MCF 10A (cell line): ENCODE measurements at regions not wholly inside any gene's neighbourhood (a gene's known extent, or its start where the extent isn't known, plus 50 kb on each side); places are given as distances from the start of the nearest gene placed in this dataset.

Experiments
- BruUV-seq: library from RNA; stranded (reverse); fragments of 400-500 nt; replicated peaks from 2 replicates; lab custom pipeline; 2021; lab: Mats Ljungman, UMichigan
- CTCF ChIA-PET: fragments of 300-600 bp; sonication (Branson Sonifier 250); formaldehyde crosslinking; extraction: SDS; loops from one replicate; lab custom pipeline; 2021; ENCODE audit warnings: antibody characterized with exemption, inconsistent platforms; lab: Yijun Ruan, JAX
- POLR2A ChIA-PET: fragments of 300-600, 350-650 bp; sonication (Branson Sonifier 250); formaldehyde crosslinking; extraction: SDS; loops from one replicate; lab custom pipeline; 2020; ENCODE audit warnings: antibody characterized with exemption, inconsistent platforms; lab: Yijun Ruan, JAX
- DNase-seq: peaks from one replicate; pipeline ENCODE4 v3.0.0-alpha.2; 2018; ENCODE audit not compliant: unreplicated experiment
- H3K27ac Mint-ChIP-seq: one replicate; pipeline ENCODE4 v1.8.0; 2022; ENCODE audit warnings: mild to moderate bottlenecking, low read depth, mixed read lengths; ENCODE audit not compliant: unreplicated experiment
- H3K27me3 Mint-ChIP-seq: one replicate; pipeline ENCODE4 v1.8.0; 2022; ENCODE audit warnings: mixed read lengths; ENCODE audit not compliant: insufficient read depth, unreplicated experiment
- H3K36me3 Mint-ChIP-seq: one replicate; pipeline ENCODE4 v1.8.0; 2022; ENCODE audit warnings: mild to moderate bottlenecking, moderate library complexity, mixed read lengths; ENCODE audit not compliant: insufficient read depth, unreplicated experiment
- H3K4me1 Mint-ChIP-seq: one replicate; pipeline ENCODE4 v1.8.0; 2022; ENCODE audit warnings: mixed read lengths; ENCODE audit not compliant: insufficient read depth, unreplicated experiment
- H3K4me3 Mint-ChIP-seq: one replicate; pipeline ENCODE4 v1.8.0; 2022; ENCODE audit warnings: mild to moderate bottlenecking, moderate library complexity, mixed read lengths; ENCODE audit not compliant: unreplicated experiment
- H3K9me3 Mint-ChIP-seq: one replicate; pipeline ENCODE4 v1.8.0; 2022; ENCODE audit warnings: mixed read lengths; ENCODE audit not compliant: unreplicated experiment
- CTCF ChIP-seq: fragments of 200-600 bp; IDR thresholded peaks from one replicate; pipeline ENCODE4 v1.8.0; 2022; ENCODE audit warnings: antibody characterized with exemption, mild to moderate bottlenecking; ENCODE audit not compliant: unreplicated experiment
- intact Hi-C: fragments of 100-400 bp; cut with micrococcal nuclease; formaldehyde crosslinking; loops from 2 replicates; pipeline ENCODE4 v1.14.1; 2022

GRCh38 chr18:61720496-61720895 lies 172.3 kb downstream of the RNF152 start:
- H3K4me1 Mint-ChIP-seq, result no peaks in the 10 kb centered on the region
- BruUV-seq, result no TSS peak
- no peak overlapping the region for H3K27ac Mint-ChIP-seq
- CTCF ChIA-PET, result no interaction called here
- no peak for TF ChIP-seq CTCF
- intact Hi-C loops, result no loop called here
- no peak for DNase-seq
- H3K9me3 Mint-ChIP-seq, result no peaks in the 10 kb centered on the region
- no peaks in the 10 kb centered on the region for H3K27me3 Mint-ChIP-seq
- POLR2A ChIA-PET, result no interaction called here
- no peaks in the 10 kb centered on the region for H3K36me3 Mint-ChIP-seq
- no peak overlapping the region for H3K4me3 Mint-ChIP-seq

GRCh38 chr18:61719671-61720070 lies 173.1 kb downstream of the RNF152 start:
- Mint-ChIP-seq H3K9me3 (no peaks in the 10 kb centered on the region), H3K27me3 (no peaks in the 10 kb centered on the region), H3K4me1 (no peaks in the 10 kb centered on the region), H3K36me3 (no peaks in the 10 kb centered on the region), H3K27ac (no peak overlapping the region), H3K4me3 (no peak overlapping the region)
- POLR2A ChIA-PET, result no interaction called here
- no peak for DNase-seq
- intact Hi-C loops, result no loop called here
- CTCF ChIA-PET, result no interaction called here
- TF ChIP-seq CTCF, result no peak
- BruUV-seq, result no TSS peak

GRCh38 chr18:61718944-61719343 lies 173.9 kb downstream of the RNF152 start:
- BruUV-seq, result no TSS peak
- DNase-seq, result no peak
- intact Hi-C loops, result no loop called here
- H3K4me3 Mint-ChIP-seq, result no peak overlapping the region
- H3K27ac Mint-ChIP-seq, result no peak overlapping the region
- POLR2A ChIA-PET, result no interaction called here
- H3K9me3 Mint-ChIP-seq, result no peaks in the 10 kb centered on the region
- TF ChIP-seq CTCF, result no peak
- no peaks in the 10 kb centered on the region for H3K4me1 Mint-ChIP-seq
- no peaks in the 10 kb centered on the region for H3K27me3 Mint-ChIP-seq
- no peaks in the 10 kb centered on the region for H3K36me3 Mint-ChIP-seq
- CTCF ChIA-PET, result no interaction called here

- ChIA-PET POLR2A (no interaction called here), CTCF (interaction anchor here (0.6 kb wide), 1 partner anchor 1098 kb away, joined by 5 read pairs; no protein-coding TSS in a partner anchor)
- no TSS peak for BruUV-seq
- H3K4me1 Mint-ChIP-seq, result no peaks in the 10 kb centered on the region
- no peak overlapping the region for H3K4me3 Mint-ChIP-seq
- no peaks in the 10 kb centered on the region for H3K27me3 Mint-ChIP-seq
- H3K9me3 Mint-ChIP-seq, result no peaks in the 10 kb centered on the region
- DNase-seq, result no peak
- no peak for TF ChIP-seq CTCF
- intact Hi-C loops, result no loop called here
- H3K27ac Mint-ChIP-seq, result no peak overlapping the region
- H3K36me3 Mint-ChIP-seq, result no peaks in the 10 kb centered on the region
Measured at GRCh38 chr18:61714421-61714820, 178.4 kb downstream of the RNF152 start.
